GM12872 (cell line): ENCODE measurements at regions not wholly inside any gene's neighbourhood (a gene's known extent, or its start where the extent isn't known, plus 50 kb on each side); places are given as distances from the start of the nearest gene placed in this dataset.

Experiments used
- TF ChIP-seq, protein P1 (sequence below): IDR thresholded peaks from 3 replicates; pipeline ENCODE4 v1.5.1; 2011; ENCODE audit warnings: low read depth, mild to moderate bottlenecking, low read length, moderate library complexity; ENCODE audit not compliant: insufficient read depth

DNA sequence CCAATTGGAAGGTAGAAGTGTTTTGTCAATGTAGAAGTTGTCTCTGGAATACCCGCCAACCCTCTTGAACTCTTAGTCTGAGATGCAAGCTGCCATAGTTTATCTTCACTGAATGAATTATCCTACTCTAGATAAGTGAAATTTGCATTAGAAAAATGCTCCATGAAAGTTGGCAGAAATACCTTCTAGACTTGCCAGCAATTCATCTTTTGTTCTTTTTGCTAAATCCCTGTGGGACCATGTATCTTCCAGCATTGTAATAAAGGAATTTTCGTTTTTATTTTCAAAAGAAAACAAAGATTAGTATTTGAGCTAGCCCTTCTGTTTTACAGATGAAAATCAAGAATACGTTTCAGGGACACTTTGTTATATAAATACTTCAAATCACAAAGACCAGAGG is 244.2 kb downstream of the CBLN4 start:
- TF ChIP-seq, protein P1, sequence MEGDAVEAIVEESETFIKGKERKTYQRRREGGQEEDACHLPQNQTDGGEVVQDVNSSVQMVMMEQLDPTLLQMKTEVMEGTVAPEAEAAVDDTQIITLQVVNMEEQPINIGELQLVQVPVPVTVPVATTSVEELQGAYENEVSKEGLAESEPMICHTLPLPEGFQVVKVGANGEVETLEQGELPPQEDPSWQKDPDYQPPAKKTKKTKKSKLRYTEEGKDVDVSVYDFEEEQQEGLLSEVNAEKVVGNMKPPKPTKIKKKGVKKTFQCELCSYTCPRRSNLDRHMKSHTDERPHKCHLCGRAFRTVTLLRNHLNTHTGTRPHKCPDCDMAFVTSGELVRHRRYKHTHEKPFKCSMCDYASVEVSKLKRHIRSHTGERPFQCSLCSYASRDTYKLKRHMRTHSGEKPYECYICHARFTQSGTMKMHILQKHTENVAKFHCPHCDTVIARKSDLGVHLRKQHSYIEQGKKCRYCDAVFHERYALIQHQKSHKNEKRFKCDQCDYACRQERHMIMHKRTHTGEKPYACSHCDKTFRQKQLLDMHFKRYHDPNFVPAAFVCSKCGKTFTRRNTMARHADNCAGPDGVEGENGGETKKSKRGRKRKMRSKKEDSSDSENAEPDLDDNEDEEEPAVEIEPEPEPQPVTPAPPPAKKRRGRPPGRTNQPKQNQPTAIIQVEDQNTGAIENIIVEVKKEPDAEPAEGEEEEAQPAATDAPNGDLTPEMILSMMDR = no peak

DNA sequence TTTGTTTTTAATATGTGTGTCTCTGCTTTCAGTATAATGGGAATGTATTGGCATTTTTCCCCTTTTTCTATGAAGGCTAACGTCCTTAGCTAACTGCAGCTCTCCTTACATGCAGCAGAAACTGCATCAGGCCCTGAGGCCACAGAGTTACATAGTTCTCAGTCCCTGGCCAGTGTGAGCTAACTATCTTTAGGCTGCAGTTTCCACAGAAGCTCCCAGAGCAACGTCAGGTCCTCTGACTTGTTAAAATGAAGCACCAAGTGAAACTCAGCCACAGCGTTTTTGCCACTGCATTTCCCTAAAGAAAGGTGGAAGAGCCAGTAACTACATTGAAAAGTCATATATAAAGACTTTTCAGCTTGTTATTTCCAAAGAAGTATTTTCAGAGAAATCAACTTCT is 244.7 kb downstream of the CBLN4 start:
- TF ChIP-seq, protein P1 = no peak

DNA sequence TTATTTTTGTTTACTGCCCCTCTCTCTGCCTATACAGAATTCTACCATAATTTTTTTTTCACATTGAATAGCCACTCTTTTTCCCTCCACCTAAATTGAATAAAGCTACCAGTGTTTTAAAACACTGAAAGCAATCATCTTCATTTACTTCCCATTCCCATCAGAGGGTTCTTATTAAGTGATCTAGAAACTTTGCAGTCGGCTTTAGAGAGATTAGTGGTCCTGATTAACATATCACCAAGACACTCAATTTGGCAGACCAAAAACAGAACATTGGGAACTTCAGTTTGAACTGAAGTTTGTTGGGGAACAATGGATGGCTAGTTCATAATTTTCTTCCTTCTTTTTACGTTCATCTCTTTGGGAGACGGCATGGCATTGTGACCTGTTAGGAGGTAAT is 249.5 kb downstream of the CBLN4 start:
- TF ChIP-seq, protein P1 = no peak

DNA sequence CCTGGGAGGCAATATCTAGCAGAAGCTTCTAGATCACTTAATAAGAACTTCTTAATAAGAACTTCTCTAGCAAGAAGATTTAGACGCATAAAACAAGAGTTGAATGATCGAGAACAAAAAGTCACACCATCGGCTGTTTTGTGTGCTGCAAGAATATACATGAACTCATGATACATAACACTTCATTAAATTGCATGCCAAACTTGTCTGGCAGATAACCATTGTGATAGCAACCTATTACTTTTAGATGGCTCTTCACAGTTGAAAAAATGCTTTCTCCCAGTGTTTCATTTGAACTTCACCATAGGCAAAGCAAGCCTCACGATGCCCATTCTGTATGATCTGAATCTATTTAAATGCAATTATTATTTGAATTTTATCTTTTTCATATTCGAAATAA is 249.9 kb downstream of the CBLN4 start:
- TF ChIP-seq, protein P1 = no peak

DNA sequence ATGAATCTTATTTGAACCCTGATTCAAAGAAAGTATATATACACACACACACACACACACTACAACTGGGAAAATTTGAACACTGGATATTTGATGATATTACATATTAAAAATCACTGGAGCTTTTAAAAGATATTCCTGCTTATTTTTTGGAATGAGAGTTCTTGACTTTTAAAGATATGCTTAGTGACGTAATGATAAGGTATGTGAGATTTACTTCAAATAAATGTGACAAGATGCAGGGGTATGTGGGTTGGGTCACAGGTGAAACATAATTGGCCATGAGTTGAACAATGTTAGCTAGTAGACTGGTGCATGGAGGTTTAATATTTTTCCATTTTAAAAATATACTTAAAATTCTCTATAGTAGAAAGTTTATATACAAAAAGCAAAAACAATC is 258.6 kb downstream of the CBLN4 start:
- TF ChIP-seq, protein P1 = no peak

DNA sequence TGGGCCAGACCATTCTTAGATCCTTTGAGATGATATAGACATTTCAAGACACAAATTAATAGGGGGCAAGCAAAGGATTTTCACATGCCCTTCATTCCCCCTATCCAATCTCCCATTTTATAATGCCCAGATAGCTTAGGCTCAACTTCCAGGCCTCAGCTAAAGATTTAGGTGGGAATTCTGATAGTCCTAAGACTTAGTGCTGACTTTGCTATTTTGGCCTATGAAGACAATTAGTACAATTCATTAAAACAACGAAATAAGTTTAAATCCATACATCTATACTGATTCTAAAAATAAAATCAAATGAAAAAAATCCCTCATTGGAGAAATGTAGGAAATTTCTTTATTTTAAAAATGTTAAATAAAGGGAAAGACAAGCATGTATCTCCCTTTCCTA is 259.5 kb downstream of the CBLN4 start:
- TF ChIP-seq, protein P1 = no peak

DNA sequence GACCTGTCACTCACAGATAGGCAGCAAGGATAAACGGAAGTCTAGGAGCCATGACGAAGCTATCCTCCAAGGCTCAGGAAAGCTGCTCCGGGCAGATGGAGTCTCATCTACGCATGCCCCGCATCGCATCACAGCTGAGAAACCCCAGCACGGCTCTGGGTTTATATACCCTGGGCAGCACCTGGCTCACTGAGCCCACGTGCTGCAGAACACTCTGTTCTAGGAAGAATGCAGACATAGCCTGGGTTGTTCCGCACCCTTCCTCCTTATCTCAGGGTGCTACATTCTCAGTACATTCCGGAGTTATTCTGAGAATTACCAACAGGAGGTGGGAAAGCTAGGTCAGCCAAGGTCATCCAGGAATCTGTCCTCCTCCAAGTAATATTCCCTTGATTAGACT is 260.4 kb downstream of the CBLN4 start:
- TF ChIP-seq, protein P1 = no peak

DNA sequence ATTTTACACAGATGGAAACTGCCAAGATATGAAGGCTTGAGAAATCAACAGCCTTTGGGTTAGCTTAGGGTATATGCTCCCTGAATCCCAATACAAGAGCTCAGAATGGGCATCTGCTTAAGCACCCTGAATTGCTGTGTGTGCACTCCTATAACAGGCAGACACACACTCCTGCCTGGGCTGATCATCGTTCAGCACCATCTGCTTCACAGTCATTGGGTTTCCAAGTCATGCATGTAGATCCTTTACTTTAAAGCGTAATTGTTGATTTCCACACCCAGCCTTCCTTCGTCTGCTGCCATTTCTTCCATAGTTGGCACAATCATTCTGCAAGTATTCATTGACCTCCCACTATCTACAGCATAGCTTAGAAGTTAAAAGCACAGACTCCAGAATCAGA is 263.5 kb downstream of the CBLN4 start:
- TF ChIP-seq, protein P1 = no peak
